Neural progenitor cell (in vitro differentiated cells): ENCODE measurements at regions not wholly inside any gene's neighbourhood (a gene's known extent, or its start where the extent isn't known, plus 50 kb on each side); places are given as distances from the start of the nearest gene placed in this dataset.

ENCODE experiments used
- DNase-seq: peaks from one replicate; pipeline ENCODE4 v3.0.0-alpha.2; 2016; ENCODE audit warnings: low spot score
- H2AFZ ChIP-seq: fragments of 200-600 bp; sonication (generic); replicated peaks from 2 replicates; pipeline ENCODE4 v1.6.1; 2016; ENCODE audit warnings: antibody characterized with exemption
- H3F3A ChIP-seq: fragments of 200-600 bp; sonication (generic); 2 replicates; pipeline ENCODE4 v1.6.1; 2016; ENCODE audit warnings: antibody characterized with exemption, low read depth
- H3K27ac ChIP-seq: fragments of 200-600 bp; sonication (generic); 2 replicates; pipeline ENCODE4 v1.5.1; 2016; ENCODE audit warnings: mild to moderate bottlenecking
- H3K27me3 ChIP-seq: fragments of 200-600 bp; sonication (generic); 2 replicates; pipeline ENCODE4 v1.6.1; 2016; ENCODE audit warnings: mild to moderate bottlenecking, moderate library complexity
- H3K36me3 ChIP-seq: fragments of 200-600 bp; sonication (generic); 2 replicates; pipeline ENCODE4 v1.5.1; 2016
- H3K4me1 ChIP-seq: fragments of 200-600 bp; sonication (generic); 2 replicates; pipeline ENCODE4 v1.6.1; 2016; ENCODE audit warnings: mixed run types
- H3K4me2 ChIP-seq: fragments of 200-600 bp; sonication (generic); 2 replicates; pipeline ENCODE4 v1.6.1; 2016
- H3K4me3 ChIP-seq: fragments of 200-600 bp; sonication (generic); 2 replicates; pipeline ENCODE4 v1.5.1; 2016
- H3K79me2 ChIP-seq: fragments of 200-600 bp; sonication (generic); 2 replicates; pipeline ENCODE4 v1.6.1; 2016; ENCODE audit warnings: low read depth
- H3K9ac ChIP-seq: fragments of 200-600 bp; sonication (generic); 2 replicates; pipeline ENCODE4 v1.6.1; 2016
- H3K9me3 ChIP-seq: fragments of 200-600 bp; sonication (generic); 2 replicates; pipeline ENCODE4 v1.5.1; 2016; ENCODE audit warnings: low read depth
- H4K20me1 ChIP-seq: fragments of 200-600 bp; sonication (generic); 2 replicates; pipeline ENCODE4 v1.6.1; 2016; ENCODE audit warnings: low read depth
- H3K27ac Mint-ChIP-seq: 3 replicates; pipeline ENCODE4 v1.8.0; 2021; ENCODE audit warnings: mixed read lengths
- H3K27me3 Mint-ChIP-seq: 2 replicates; pipeline ENCODE4 v1.8.0; 2022; ENCODE audit warnings: low read depth, mild to moderate bottlenecking, inconsistent platforms, moderate library complexity, mixed read lengths; ENCODE audit not compliant: insufficient read depth
- H3K36me3 Mint-ChIP-seq: 3 replicates; pipeline ENCODE4 v1.8.0; 2021; ENCODE audit warnings: mixed read lengths
- H3K4me1 Mint-ChIP-seq: 3 replicates; pipeline ENCODE4 v1.8.0; 2021; ENCODE audit warnings: mixed read lengths
- H3K4me3 Mint-ChIP-seq: 3 replicates; pipeline ENCODE4 v1.8.0; 2021; ENCODE audit warnings: mild to moderate bottlenecking, moderate library complexity, mixed read lengths
- H3K9me3 Mint-ChIP-seq: 3 replicates; pipeline ENCODE4 v1.8.0; 2020; ENCODE audit warnings: mixed read lengths
- CTCF ChIP-seq: fragments of 200-600 bp; sonication (generic); IDR thresholded peaks from 2 replicates; pipeline ENCODE4 v1.5.1; 2017; ENCODE audit warnings: antibody characterized with exemption, mild to moderate bottlenecking
- EZH2 ChIP-seq: fragments of 200-600 bp; sonication (generic); IDR thresholded peaks from 2 replicates; pipeline ENCODE4 v1.6.1; 2017; ENCODE audit warnings: antibody characterized with exemption, mild to moderate bottlenecking, moderate library complexity
- EZH2phosphoT487 ChIP-seq: fragments of 200-600 bp; sonication (generic); IDR thresholded peaks from 2 replicates; pipeline ENCODE4 v1.6.1; 2017; ENCODE audit warnings: antibody characterized with exemption

- Histone ChIP-seq H3K36me3 (no peaks in the 10 kb centered on the region), H3K79me2 (no peaks in the 10 kb centered on the region), H3K4me3 (no peak overlapping the region), H3K27me3 (no peaks in the 10 kb centered on the region), H3K9me3 (no peaks in the 10 kb centered on the region), H3K4me2 (no peak overlapping the region), H3K9ac (no peak overlapping the region), H3F3A (no peaks in the 10 kb centered on the region), H2AFZ (no peak overlapping the region), H3K4me1 (peaks cover 13% of the 10 kb centered on the region), H3K27ac (no peak overlapping the region), H4K20me1 (no peaks in the 10 kb centered on the region)
- peak; percentile 7 for DNase-seq
- no peaks in the 10 kb centered on the region for H3K36me3 Mint-ChIP-seq
- H3K4me1 Mint-ChIP-seq: peaks cover 6% of the 10 kb centered on the region
- H3K27ac Mint-ChIP-seq: no peak overlapping the region
- TF ChIP-seq CTCF (no peak), EZH2phosphoT487 (no peak), EZH2 (no peak)
- peaks cover 11% of the 10 kb centered on the region for H3K9me3 Mint-ChIP-seq
- peaks cover 3% of the 10 kb centered on the region for H3K27me3 Mint-ChIP-seq
- no peak overlapping the region for H3K4me3 Mint-ChIP-seq
These were observed 103.4 kb upstream of the HAAO start for GRCh38 chr2:42895791-42896135.

GRCh38 chr2:42895134-42895790 lies 102.9 kb upstream of the HAAO start:
- no peak for DNase-seq
- H3K4me3 ChIP-seq: no peak overlapping the region
- Mint-ChIP-seq H3K27ac (no peak overlapping the region), H3K9me3 (peaks cover 16% of the 10 kb centered on the region), H3K36me3 (no peaks in the 10 kb centered on the region), H3K27me3 (peaks cover 3% of the 10 kb centered on the region), H3K4me3 (no peak overlapping the region), H3K4me1 (peaks cover 6% of the 10 kb centered on the region)
- H3K27ac ChIP-seq: no peak overlapping the region
- H3K9ac ChIP-seq: no peak overlapping the region
- H4K20me1 ChIP-seq: no peaks in the 10 kb centered on the region
- no peaks in the 10 kb centered on the region for H3K36me3 ChIP-seq
- TF ChIP-seq EZH2phosphoT487: no peak
- TF ChIP-seq EZH2: no peak
- no peak for TF ChIP-seq CTCF
- H3K27me3 ChIP-seq: no peaks in the 10 kb centered on the region
- H3K4me2 ChIP-seq: no peak overlapping the region
- H3K79me2 ChIP-seq: no peaks in the 10 kb centered on the region
- H3K4me1 ChIP-seq: peaks cover 13% of the 10 kb centered on the region
- no peaks in the 10 kb centered on the region for H3K9me3 ChIP-seq
- no peaks in the 10 kb centered on the region for H3F3A ChIP-seq
- no peak overlapping the region for H2AFZ ChIP-seq

GRCh38 chr2:42893047-42893758 lies 100.8 kb upstream of the HAAO start:
- peaks cover 3% of the 10 kb centered on the region for H3K9me3 ChIP-seq
- peaks cover 13% of the 10 kb centered on the region for H3K4me1 ChIP-seq
- no peak overlapping the region for H2AFZ ChIP-seq
- peaks cover 27% of the 10 kb centered on the region for H3K9me3 Mint-ChIP-seq
- no peak overlapping the region for H3K4me3 Mint-ChIP-seq
- H3F3A ChIP-seq: no peaks in the 10 kb centered on the region
- no peak overlapping the region for H3K27ac ChIP-seq
- H3K79me2 ChIP-seq: no peaks in the 10 kb centered on the region
- no peaks in the 10 kb centered on the region for H3K36me3 Mint-ChIP-seq
- no peak for DNase-seq
- TF ChIP-seq EZH2 (no peak), CTCF (no peak), EZH2phosphoT487 (no peak)
- no peaks in the 10 kb centered on the region for H3K27me3 ChIP-seq
- H4K20me1 ChIP-seq: no peaks in the 10 kb centered on the region
- H3K4me1 Mint-ChIP-seq: peaks cover 6% of the 10 kb centered on the region
- H3K4me2 ChIP-seq: no peak overlapping the region
- H3K27me3 Mint-ChIP-seq: no peaks in the 10 kb centered on the region
- no peak overlapping the region for H3K27ac Mint-ChIP-seq
- H3K9ac ChIP-seq: no peak overlapping the region
- no peak overlapping the region for H3K4me3 ChIP-seq
- no peaks in the 10 kb centered on the region for H3K36me3 ChIP-seq
